ENCODE measurements at regions not wholly inside any gene's neighbourhood (a gene's known extent, or its start where the extent isn't known, plus 50 kb on each side); places are given as distances from the start of the nearest gene placed in this dataset.

DNA sequence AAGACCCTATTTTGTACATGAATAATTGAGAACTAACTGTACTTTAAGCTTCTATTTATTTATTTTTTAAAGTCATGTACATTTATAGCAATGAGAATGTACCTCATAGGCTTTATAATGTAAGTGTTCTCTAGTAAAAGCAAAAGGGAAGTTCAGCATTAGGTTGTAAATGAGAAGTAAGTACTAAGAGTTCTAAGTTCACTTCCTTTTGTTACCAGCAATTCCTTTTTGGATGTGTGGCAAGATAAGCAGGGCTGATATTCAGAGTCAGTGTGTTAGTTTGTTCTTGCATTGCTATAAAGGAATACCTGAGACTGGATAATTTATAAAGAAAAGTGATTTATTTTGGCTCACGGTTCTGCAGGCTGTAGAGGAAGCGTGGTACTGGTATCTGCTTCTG, 54.0 kb upstream of the CCN2 start:
- 68 to 77% methylated on average over 2 of the region's 2 CpGs for WGBS, 2 donors
- intact Hi-C loops (cut with DNase I), result no loop called here
- H3K9me3 ChIP-seq, result peaks cover 6 to 19% (median 8%) of the 10 kb centered on the region in 3 donors
- DNase-seq, result no peak
- no peak overlapping the region for H3K27ac ChIP-seq
- no peaks in the 10 kb centered on the region for H3K4me1 ChIP-seq
- H3K27me3 ChIP-seq, result no peaks in the 10 kb centered on the region
- H3K4me3 ChIP-seq, result no peak overlapping the region
- no peak for TF ChIP-seq CTCF (IDR thresholded peaks at IDR 0.05)
- no peak for TF ChIP-seq POLR2A (IDR thresholded peaks at IDR 0.05)
- H3K36me3 ChIP-seq, result no peaks in the 10 kb centered on the region

GRCh38 chr6:132004668-132005067, 53.5 kb upstream of the CCN2 start:
- H3K27me3 ChIP-seq, result no peaks in the 10 kb centered on the region
- no peak for DNase-seq
- intact Hi-C loops (cut with DNase I), result no loop called here
- no peak overlapping the region for H3K27ac ChIP-seq
- no peaks in the 10 kb centered on the region for H3K36me3 ChIP-seq
- WGBS, 2 donors, result 56 to 90% methylated on average over 1 of the region's 1 CpG
- no peaks in the 10 kb centered on the region for H3K4me1 ChIP-seq
- TF ChIP-seq CTCF (IDR thresholded peaks at IDR 0.05) (no peak), POLR2A (IDR thresholded peaks at IDR 0.05) (no peak)
- peaks cover 6 to 19% (median 8%) of the 10 kb centered on the region in 3 donors for H3K9me3 ChIP-seq
- H3K4me3 ChIP-seq, result no peak overlapping the region

GRCh38 chr6:132003516-132004178, 52.5 kb upstream of the CCN2 start:
- Histone ChIP-seq H3K4me3 (no peak overlapping the region), H3K27ac (no peak overlapping the region), H3K27me3 (no peaks in the 10 kb centered on the region), H3K9me3 (peaks cover 6 to 19% (median 8%) of the 10 kb centered on the region in 3 donors), H3K36me3 (no peaks in the 10 kb centered on the region), H3K4me1 (no peaks in the 10 kb centered on the region)
- 75 to 79% methylated on average over 7 of the region's 7 CpGs for WGBS, 2 donors
- TF ChIP-seq POLR2A (IDR thresholded peaks at IDR 0.05) (no peak), CTCF (IDR thresholded peaks at IDR 0.05) (no peak)
- intact Hi-C loops (cut with DNase I), result no loop called here
- no peak for DNase-seq

Small RNA genes in the stretch of these regions (small RNA-seq; reads per million reads assigned to genes)
- 0 reads per million in 4 donors for gene MIR548AJ1
